NCI-H748 (cell line): ENCODE measurements at regions not wholly inside any gene's neighbourhood (a gene's known extent, or its start where the extent isn't known, plus 50 kb on each side); places are given as distances from the start of the nearest gene placed in this dataset.

ENCODE experiments used
- DNase-seq: peaks from one replicate; lab custom pipeline; 2025; ENCODE audit not compliant: unreplicated experiment; lab: John Stamatoyannopoulos, UW

GRCh38 chr6:132244744-132245143 lies 156.5 kb downstream of the MOXD1 start:
- DNase-seq, result no peak

- DNase-seq, result no peak
Measured at GRCh38 chr6:132236744-132237143, 164.5 kb downstream of the MOXD1 start.

GRCh38 chr6:132236281-132236680 lies 165.0 kb downstream of the MOXD1 start:
- no peak for DNase-seq

- no peak for DNase-seq
Measured at GRCh38 chr6:132235596-132236280, 165.5 kb downstream of the MOXD1 start.

GRCh38 chr6:132234356-132234755 lies 166.9 kb downstream of the MOXD1 start:
- no peak for DNase-seq

- DNase-seq, result no peak
Measured at GRCh38 chr6:132231121-132231884, 170.0 kb downstream of the MOXD1 start.

- no peak for DNase-seq
Measured at GRCh38 chr6:132228894-132229293, 172.4 kb downstream of the MOXD1 start.

GRCh38 chr6:132227904-132228303 lies 173.4 kb downstream of the MOXD1 start:
- DNase-seq, result no peak

GRCh38 chr6:132224943-132225342 lies 176.3 kb downstream of the MOXD1 start:
- DNase-seq, result no peak

GRCh38 chr6:132220800-132221199 lies 180.5 kb downstream of the MOXD1 start:
- DNase-seq, result no peak

- no peak for DNase-seq
Measured at GRCh38 chr6:132219901-132220300, 181.4 kb downstream of the MOXD1 start.

GRCh38 chr6:132218059-132218696 lies 183.1 kb downstream of the MOXD1 start:
- peak; percentile 24 for DNase-seq

- DNase-seq, result no peak
Measured at GRCh38 chr6:132215805-132216204, 185.5 kb downstream of the MOXD1 start.

GRCh38 chr6:132214716-132215115 lies 186.6 kb downstream of the MOXD1 start:
- DNase-seq, result no peak

GRCh38 chr6:132213732-132214131 lies 187.5 kb downstream of the MOXD1 start:
- no peak for DNase-seq

- DNase-seq, result no peak
Measured at GRCh38 chr6:132213191-132213590, 188.1 kb downstream of the MOXD1 start.

GRCh38 chr6:132210886-132211563 lies 190.2 kb downstream of the MOXD1 start:
- DNase-seq, result no peak

GRCh38 chr6:132209351-132209750 lies 191.9 kb downstream of the MOXD1 start:
- no peak for DNase-seq

GRCh38 chr6:132207991-132208390 lies 193.3 kb downstream of the MOXD1 start:
- no peak for DNase-seq

- DNase-seq, result no peak
Measured at GRCh38 chr6:132205946-132206345, 195.3 kb downstream of the MOXD1 start.

GRCh38 chr6:132204591-132204990 lies 196.7 kb downstream of the MOXD1 start:
- DNase-seq, result no peak

GRCh38 chr6:132202574-132202973 lies 198.7 kb downstream of the MOXD1 start:
- no peak for DNase-seq
